ENCODE measurements at regions not wholly inside any gene's neighbourhood (a gene's known extent, or its start where the extent isn't known, plus 50 kb on each side); places are given as distances from the start of the nearest gene placed in this dataset.
"Not testable (repeated sequence)": the region's sequence is repeated elsewhere in the genome, so short reads cannot be mapped to it uniquely, and the experiment has no call there.

- DNase-seq; intact Hi-C loops (cut with DNase I, micrococcal nuclease): not testable (repeated sequence)
- ATAC-seq = peak; percentile 64
Observed at GRCh38 chr9:66046992-66047391, 310.0 kb downstream of the FOXD4L4 start.

- intact Hi-C loops (cut with DNase I, micrococcal nuclease); ATAC-seq; DNase-seq: not testable (repeated sequence)
Observed at GRCh38 chr9:66049721-66050120, 312.8 kb downstream of the FOXD4L4 start.

GRCh38 chr9:66054705-66055104 is 317.8 kb downstream of the FOXD4L4 start:
- intact Hi-C loops (cut with DNase I, micrococcal nuclease); ATAC-seq; DNase-seq: not testable (repeated sequence)

DNA sequence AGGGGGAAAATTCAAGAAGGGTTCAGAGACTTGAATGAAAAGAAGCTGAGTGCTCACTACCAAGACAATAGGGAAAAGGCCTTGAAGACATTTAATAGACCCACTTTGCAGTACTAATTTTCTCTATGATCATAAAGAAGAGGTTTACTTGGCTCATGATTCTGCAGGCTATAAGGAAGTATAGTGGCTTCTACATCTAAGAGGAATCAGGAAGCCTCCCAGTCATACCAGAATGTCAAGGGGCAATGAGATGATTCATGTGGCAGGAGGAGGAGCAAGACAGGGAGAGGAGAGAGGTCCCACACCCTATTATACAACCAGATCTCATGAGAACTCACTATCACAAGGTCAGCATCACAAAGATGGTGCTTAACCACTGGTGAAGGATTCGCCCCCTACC is 323.7 kb downstream of the FOXD4L4 start:
- DNase-seq; intact Hi-C loops (cut with DNase I, micrococcal nuclease): not testable (repeated sequence)
- ATAC-seq = peak; percentile 96

DNA sequence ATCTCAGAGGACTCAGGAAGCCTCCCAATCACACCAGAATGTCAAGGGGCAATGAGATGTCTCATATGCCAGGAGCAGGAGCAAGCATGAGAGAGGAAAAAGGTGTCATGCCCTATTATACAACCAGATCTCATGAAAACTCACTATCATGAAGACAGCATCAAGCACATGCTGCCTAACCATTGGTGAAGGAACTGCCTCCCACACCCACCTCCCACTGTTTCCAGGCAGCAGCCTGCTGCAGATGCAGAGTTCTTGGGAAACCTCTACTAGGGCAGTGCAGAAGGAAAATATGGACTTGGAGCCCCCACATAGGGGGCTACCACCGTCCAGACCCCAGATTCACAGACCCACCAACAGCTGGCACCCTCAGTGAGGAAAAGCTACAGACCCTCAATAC is 326.9 kb downstream of the FOXD4L4 start:
- ATAC-seq; intact Hi-C loops (cut with DNase I, micrococcal nuclease); DNase-seq: not testable (repeated sequence)

GRCh38 chr9:66065735-66066134 is 328.8 kb downstream of the FOXD4L4 start:
- peak in 1 of 2 donors; percentile 21 for DNase-seq
- ATAC-seq; intact Hi-C loops (cut with DNase I, micrococcal nuclease): not testable (repeated sequence)

DNA sequence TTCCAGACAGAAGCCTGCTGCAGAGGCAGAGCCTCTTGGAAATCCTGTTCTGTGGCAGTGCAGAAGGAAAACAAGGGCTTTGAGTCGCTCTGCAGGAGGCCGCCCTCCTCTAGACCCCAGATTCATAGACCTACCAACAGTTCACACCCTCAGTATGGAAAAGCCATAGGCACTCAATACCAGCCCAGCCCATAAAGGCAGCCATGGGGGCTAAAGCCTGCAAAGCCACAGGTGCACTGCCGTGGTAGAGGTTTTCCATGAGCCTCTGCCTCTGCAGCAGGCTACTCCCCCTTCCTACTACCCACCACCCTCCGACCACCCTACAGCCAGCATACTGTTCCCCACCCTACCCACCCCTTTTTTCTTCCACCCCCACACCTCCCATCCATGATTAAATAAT is 330.3 kb downstream of the FOXD4L4 start:
- peak in 1 of 2 donors; percentile 12 for DNase-seq
- intact Hi-C loops (cut with DNase I, micrococcal nuclease); ATAC-seq: not testable (repeated sequence)

DNA sequence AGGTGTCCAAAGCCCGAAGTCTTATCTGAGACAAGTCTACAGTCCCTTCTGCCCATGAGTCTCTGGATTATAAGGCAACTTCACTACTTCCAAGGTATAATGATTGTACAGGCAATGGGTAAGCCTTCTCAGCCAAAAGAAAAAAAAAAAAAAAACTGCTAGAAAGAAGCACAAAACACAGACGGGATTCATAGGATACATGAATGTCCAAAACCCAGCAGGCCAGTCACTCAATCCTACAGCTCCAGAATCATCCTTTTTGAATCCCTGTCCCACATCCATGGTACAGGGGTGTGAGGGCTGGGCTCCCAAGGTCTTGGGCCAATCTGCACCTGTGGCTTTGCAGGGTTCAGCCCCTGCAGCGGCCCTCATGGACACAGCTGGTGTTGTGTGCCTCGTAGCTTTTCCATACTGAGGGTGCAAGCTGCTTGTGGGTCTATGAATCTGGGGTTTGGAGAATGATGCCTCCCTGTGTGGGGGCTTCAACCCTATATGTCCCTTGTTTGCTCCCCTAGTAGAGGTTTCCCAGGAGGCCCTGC is 331.6 kb downstream of the FOXD4L4 start:
- DNase-seq; ATAC-seq; intact Hi-C loops (cut with DNase I, micrococcal nuclease): not testable (repeated sequence)

GRCh38 chr9:66069025-66069424 is 332.1 kb downstream of the FOXD4L4 start:
- DNase-seq; intact Hi-C loops (cut with DNase I, micrococcal nuclease); ATAC-seq: not testable (repeated sequence)

- ATAC-seq; intact Hi-C loops (cut with DNase I, micrococcal nuclease); DNase-seq: not testable (repeated sequence)
Observed at GRCh38 chr9:66073111-66073510, 336.2 kb downstream of the FOXD4L4 start.

DNA sequence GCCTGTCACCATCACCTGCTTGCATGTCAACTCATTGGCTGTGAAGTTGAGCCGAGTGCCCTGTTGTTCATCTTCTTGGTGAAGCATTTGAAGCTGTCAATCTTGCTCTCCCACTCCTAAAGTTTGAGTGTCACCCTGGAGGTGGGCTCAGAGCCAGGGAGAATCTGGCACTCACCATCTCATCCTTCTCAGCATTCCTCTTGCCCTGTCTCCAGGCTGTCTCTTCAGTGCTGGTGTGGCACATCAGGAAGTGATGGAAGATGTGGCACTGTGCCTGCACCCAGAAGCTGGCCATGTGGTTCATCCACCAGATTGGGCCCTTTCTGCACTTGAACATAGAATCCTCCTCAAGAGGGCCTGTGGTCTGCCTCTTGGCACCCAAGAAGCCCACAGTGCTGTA is 345.9 kb downstream of the FOXD4L4 start:
- ATAC-seq; intact Hi-C loops (cut with DNase I, micrococcal nuclease); DNase-seq: not testable (repeated sequence)

Measured in left colon (tissue), 2 donors.